ENCODE measurements at regions not wholly inside any gene's neighbourhood (a gene's known extent, or its start where the extent isn't known, plus 50 kb on each side); places are given as distances from the start of the nearest gene placed in this dataset.
"Not testable (repeated sequence)": the region's sequence is repeated elsewhere in the genome, so short reads cannot be mapped to it uniquely, and the experiment has no call there.

DNA sequence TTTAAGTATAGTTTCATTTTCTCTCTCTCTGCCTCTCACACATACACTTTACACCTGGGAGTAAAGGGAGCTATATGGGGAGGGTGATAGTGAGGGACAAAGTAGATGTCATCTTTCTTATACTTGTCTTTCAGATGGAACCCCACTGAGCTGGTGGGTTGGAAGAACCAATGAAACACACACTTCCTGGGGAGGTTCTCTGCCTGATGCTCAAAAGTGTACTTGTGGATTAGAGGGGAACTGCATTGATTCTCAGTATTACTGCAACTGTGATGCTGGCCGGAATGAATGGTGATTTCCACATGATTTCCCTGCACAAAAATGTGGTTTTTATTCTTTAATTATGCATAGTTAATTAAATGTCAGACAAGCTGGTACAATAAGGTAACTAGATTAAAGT lies 256.6 kb upstream of the SPATA31A3 start:
- H3K4me3 ChIP-seq (ENCODE audit: control insufficient read depth in 2 of 3, extremely low read depth in 1 of 3, insufficient read depth in 2 of 3, low read depth in 1 of 3, low read length in 3 of 3); H3K4me1 ChIP-seq (ENCODE audit: control insufficient read depth, extremely low read depth, insufficient read depth, low read length); FAIRE-seq; H3K9me1 ChIP-seq (ENCODE audit: control insufficient read depth, extremely low read depth, insufficient read depth, low read length); H3K27me3 ChIP-seq (ENCODE audit: control insufficient read depth, extremely low read depth, insufficient read depth, low read length); H3K79me2 ChIP-seq (ENCODE audit: control insufficient read depth, insufficient read depth, low read length); H3K9ac ChIP-seq (ENCODE audit: control insufficient read depth, extremely low read depth, insufficient read depth, low read length); H3K4me2 ChIP-seq (ENCODE audit: control insufficient read depth, extremely low read depth, insufficient read depth, low read depth, low read length); H3K9me3 ChIP-seq (ENCODE audit: control insufficient read depth, low read depth, low read length); H4K20me1 ChIP-seq (ENCODE audit: control insufficient read depth, extremely low read depth, insufficient read depth, low read length); H3K36me3 ChIP-seq (ENCODE audit: control insufficient read depth in 2 of 2, extremely low read depth in 1 of 2, insufficient read depth in 2 of 2, low read length in 2 of 2); H2AFZ ChIP-seq (ENCODE audit: control insufficient read depth, low read length); H3K27ac ChIP-seq (ENCODE audit: control insufficient read depth, insufficient read depth, low read length); DNase-seq (ENCODE audit: low read depth, low spot score); dilution Hi-C loops (cut with MboI; ENCODE audit: extremely low pct_ligation_motif_present, low sequenced_read_pairs): not testable (repeated sequence)

GRCh38 chr9:67212073-67212472 lies 219.7 kb upstream of the SPATA31A3 start:
- H3K36me3 ChIP-seq (ENCODE audit: control insufficient read depth in 2 of 2, extremely low read depth in 1 of 2, insufficient read depth in 2 of 2, low read length in 2 of 2); H3K4me1 ChIP-seq (ENCODE audit: control insufficient read depth, extremely low read depth, insufficient read depth, low read length); H3K27me3 ChIP-seq (ENCODE audit: control insufficient read depth, extremely low read depth, insufficient read depth, low read length); dilution Hi-C loops (cut with MboI; ENCODE audit: extremely low pct_ligation_motif_present, low sequenced_read_pairs); FAIRE-seq; H3K27ac ChIP-seq (ENCODE audit: control insufficient read depth, insufficient read depth, low read length); DNase-seq (ENCODE audit: low read depth, low spot score); H3K9me1 ChIP-seq (ENCODE audit: control insufficient read depth, extremely low read depth, insufficient read depth, low read length); H4K20me1 ChIP-seq (ENCODE audit: control insufficient read depth, extremely low read depth, insufficient read depth, low read length); H3K4me3 ChIP-seq (ENCODE audit: control insufficient read depth in 2 of 3, extremely low read depth in 1 of 3, insufficient read depth in 2 of 3, low read depth in 1 of 3, low read length in 3 of 3); H3K9ac ChIP-seq (ENCODE audit: control insufficient read depth, extremely low read depth, insufficient read depth, low read length); H3K4me2 ChIP-seq (ENCODE audit: control insufficient read depth, extremely low read depth, insufficient read depth, low read depth, low read length); H2AFZ ChIP-seq (ENCODE audit: control insufficient read depth, low read length); H3K79me2 ChIP-seq (ENCODE audit: control insufficient read depth, insufficient read depth, low read length); H3K9me3 ChIP-seq (ENCODE audit: control insufficient read depth, low read depth, low read length): not testable (repeated sequence)

DNA sequence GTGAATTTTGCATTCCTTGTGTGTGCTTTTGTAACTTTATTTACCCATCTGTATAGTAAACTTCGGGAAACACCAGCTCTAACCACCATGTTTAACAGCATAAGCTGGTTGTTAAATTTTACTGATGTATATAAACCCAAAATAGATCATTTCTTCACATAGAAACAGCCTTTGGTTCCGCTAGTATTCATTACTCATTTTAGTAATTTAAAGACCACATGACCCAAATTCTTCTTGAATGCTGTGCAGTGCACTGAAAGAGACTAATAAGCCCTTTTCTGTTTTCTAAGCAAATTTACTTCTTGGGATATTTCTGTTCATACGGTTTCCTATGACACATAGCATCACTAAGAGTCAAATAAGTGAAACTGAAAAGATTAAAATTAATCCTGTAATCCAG lies 218.5 kb upstream of the SPATA31A3 start:
- H2AFZ ChIP-seq (ENCODE audit: control insufficient read depth, low read length); DNase-seq (ENCODE audit: low read depth, low spot score); H3K9ac ChIP-seq (ENCODE audit: control insufficient read depth, extremely low read depth, insufficient read depth, low read length); H4K20me1 ChIP-seq (ENCODE audit: control insufficient read depth, extremely low read depth, insufficient read depth, low read length); H3K4me3 ChIP-seq (ENCODE audit: control insufficient read depth in 2 of 3, extremely low read depth in 1 of 3, insufficient read depth in 2 of 3, low read depth in 1 of 3, low read length in 3 of 3); dilution Hi-C loops (cut with MboI; ENCODE audit: extremely low pct_ligation_motif_present, low sequenced_read_pairs); H3K79me2 ChIP-seq (ENCODE audit: control insufficient read depth, insufficient read depth, low read length); H3K9me1 ChIP-seq (ENCODE audit: control insufficient read depth, extremely low read depth, insufficient read depth, low read length); H3K27me3 ChIP-seq (ENCODE audit: control insufficient read depth, extremely low read depth, insufficient read depth, low read length); H3K4me2 ChIP-seq (ENCODE audit: control insufficient read depth, extremely low read depth, insufficient read depth, low read depth, low read length); H3K4me1 ChIP-seq (ENCODE audit: control insufficient read depth, extremely low read depth, insufficient read depth, low read length); H3K36me3 ChIP-seq (ENCODE audit: control insufficient read depth in 2 of 2, extremely low read depth in 1 of 2, insufficient read depth in 2 of 2, low read length in 2 of 2); H3K27ac ChIP-seq (ENCODE audit: control insufficient read depth, insufficient read depth, low read length); H3K9me3 ChIP-seq (ENCODE audit: control insufficient read depth, low read depth, low read length); FAIRE-seq: not testable (repeated sequence)

GRCh38 chr9:67208831-67209437 lies 216.6 kb upstream of the SPATA31A3 start:
- H3K9me3 ChIP-seq (ENCODE audit: control insufficient read depth, low read depth, low read length); H3K36me3 ChIP-seq (ENCODE audit: control insufficient read depth in 2 of 2, extremely low read depth in 1 of 2, insufficient read depth in 2 of 2, low read length in 2 of 2); H3K79me2 ChIP-seq (ENCODE audit: control insufficient read depth, insufficient read depth, low read length); H2AFZ ChIP-seq (ENCODE audit: control insufficient read depth, low read length); dilution Hi-C loops (cut with MboI; ENCODE audit: extremely low pct_ligation_motif_present, low sequenced_read_pairs); H3K27me3 ChIP-seq (ENCODE audit: control insufficient read depth, extremely low read depth, insufficient read depth, low read length); H3K9me1 ChIP-seq (ENCODE audit: control insufficient read depth, extremely low read depth, insufficient read depth, low read length); H3K4me3 ChIP-seq (ENCODE audit: control insufficient read depth in 2 of 3, extremely low read depth in 1 of 3, insufficient read depth in 2 of 3, low read depth in 1 of 3, low read length in 3 of 3); H4K20me1 ChIP-seq (ENCODE audit: control insufficient read depth, extremely low read depth, insufficient read depth, low read length); FAIRE-seq; H3K9ac ChIP-seq (ENCODE audit: control insufficient read depth, extremely low read depth, insufficient read depth, low read length); H3K27ac ChIP-seq (ENCODE audit: control insufficient read depth, insufficient read depth, low read length); H3K4me1 ChIP-seq (ENCODE audit: control insufficient read depth, extremely low read depth, insufficient read depth, low read length); DNase-seq (ENCODE audit: low read depth, low spot score); H3K4me2 ChIP-seq (ENCODE audit: control insufficient read depth, extremely low read depth, insufficient read depth, low read depth, low read length): not testable (repeated sequence)

DNA sequence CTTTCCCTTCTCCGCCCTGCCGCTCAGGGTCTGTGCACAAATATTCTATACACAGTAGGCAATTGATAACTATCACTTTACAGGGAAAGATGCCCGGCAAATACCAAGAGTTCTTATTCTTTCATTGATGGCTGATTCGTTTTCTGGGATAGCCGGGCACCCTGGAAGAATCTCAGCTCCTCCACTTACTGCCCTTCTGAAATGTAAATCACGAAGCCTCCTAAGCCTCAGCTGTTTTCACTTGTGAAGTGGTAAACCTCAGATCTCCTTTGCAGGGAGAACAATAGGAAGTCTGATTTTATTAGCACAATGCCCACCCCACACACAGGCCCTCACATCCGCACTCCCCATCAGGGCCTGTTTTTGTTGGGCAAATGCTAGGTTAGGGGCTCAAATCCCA lies 203.8 kb upstream of the SPATA31A3 start:
- H3K27ac ChIP-seq (ENCODE audit: control insufficient read depth, insufficient read depth, low read length); H3K79me2 ChIP-seq (ENCODE audit: control insufficient read depth, insufficient read depth, low read length); H3K9me3 ChIP-seq (ENCODE audit: control insufficient read depth, low read depth, low read length); H3K36me3 ChIP-seq (ENCODE audit: control insufficient read depth in 2 of 2, extremely low read depth in 1 of 2, insufficient read depth in 2 of 2, low read length in 2 of 2); H3K4me2 ChIP-seq (ENCODE audit: control insufficient read depth, extremely low read depth, insufficient read depth, low read depth, low read length); dilution Hi-C loops (cut with MboI; ENCODE audit: extremely low pct_ligation_motif_present, low sequenced_read_pairs); H3K9ac ChIP-seq (ENCODE audit: control insufficient read depth, extremely low read depth, insufficient read depth, low read length); H3K27me3 ChIP-seq (ENCODE audit: control insufficient read depth, extremely low read depth, insufficient read depth, low read length); FAIRE-seq; H3K4me1 ChIP-seq (ENCODE audit: control insufficient read depth, extremely low read depth, insufficient read depth, low read length); H2AFZ ChIP-seq (ENCODE audit: control insufficient read depth, low read length); H3K4me3 ChIP-seq (ENCODE audit: control insufficient read depth in 2 of 3, extremely low read depth in 1 of 3, insufficient read depth in 2 of 3, low read depth in 1 of 3, low read length in 3 of 3); H3K9me1 ChIP-seq (ENCODE audit: control insufficient read depth, extremely low read depth, insufficient read depth, low read length); H4K20me1 ChIP-seq (ENCODE audit: control insufficient read depth, extremely low read depth, insufficient read depth, low read length); DNase-seq (ENCODE audit: low read depth, low spot score): not testable (repeated sequence)
